Neural crest cell (in vitro differentiated cells): ENCODE measurements at regions not wholly inside any gene's neighbourhood (a gene's known extent, or its start where the extent isn't known, plus 50 kb on each side); places are given as distances from the start of the nearest gene placed in this dataset.

Experiments used
- DNase-seq: peaks from one replicate; pipeline ENCODE4 v3.0.0; 2021; ENCODE audit warnings: low read depth, mixed read lengths, low spot score
- H3K27ac Mint-ChIP-seq: one replicate; pipeline ENCODE4 v1.8.0; 2021; ENCODE audit warnings: mild to moderate bottlenecking, mixed read lengths; ENCODE audit not compliant: unreplicated experiment
- H3K27me3 Mint-ChIP-seq: 2 replicates; pipeline ENCODE4 v1.8.0; 2021; ENCODE audit warnings: low read depth, mild to moderate bottlenecking, mixed read lengths
- H3K36me3 Mint-ChIP-seq: 2 replicates; pipeline ENCODE4 v1.8.0; 2021; ENCODE audit warnings: low read depth, mild to moderate bottlenecking, mixed read lengths
- H3K4me1 Mint-ChIP-seq: 2 replicates; pipeline ENCODE4 v1.8.0; 2021; ENCODE audit warnings: mixed read lengths
- H3K4me3 Mint-ChIP-seq: one replicate; pipeline ENCODE4 v1.8.0; 2021; ENCODE audit warnings: mild to moderate bottlenecking, mixed read lengths
- H3K9me3 Mint-ChIP-seq: 2 replicates; pipeline ENCODE4 v1.8.0; 2021; ENCODE audit warnings: mixed read lengths
- TF ChIP-seq, protein P1 (sequence below): fragments of 200-600 bp; sonication (generic); conservative IDR thresholded peaks from 2 replicates; pipeline ENCODE4 v1.5.0; 2021; ENCODE audit warnings: antibody characterized with exemption, mild to moderate bottlenecking

DNA sequence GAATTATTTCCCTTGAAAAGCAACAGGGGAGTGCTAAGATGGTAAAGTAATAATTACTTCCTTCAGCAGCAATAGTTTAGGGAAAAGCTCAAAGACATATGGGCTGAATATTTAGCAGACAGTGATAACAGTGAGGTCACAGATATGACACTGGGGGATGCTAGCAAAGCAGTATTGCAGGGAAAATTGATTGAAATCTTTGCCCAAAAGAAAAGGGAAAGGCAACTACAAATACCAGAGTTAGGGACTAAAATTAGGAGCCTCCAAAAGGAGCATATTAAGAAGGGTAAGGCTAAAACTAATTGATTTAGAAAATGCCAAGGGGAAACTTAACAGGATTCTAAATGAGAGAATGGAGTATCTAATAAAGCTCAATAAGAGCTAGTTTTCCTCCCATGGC is 1191.3 kb upstream of the TENM3 start:
- Mint-ChIP-seq H3K27ac (no peak overlapping the region), H3K9me3 (no peaks in the 10 kb centered on the region)

DNA sequence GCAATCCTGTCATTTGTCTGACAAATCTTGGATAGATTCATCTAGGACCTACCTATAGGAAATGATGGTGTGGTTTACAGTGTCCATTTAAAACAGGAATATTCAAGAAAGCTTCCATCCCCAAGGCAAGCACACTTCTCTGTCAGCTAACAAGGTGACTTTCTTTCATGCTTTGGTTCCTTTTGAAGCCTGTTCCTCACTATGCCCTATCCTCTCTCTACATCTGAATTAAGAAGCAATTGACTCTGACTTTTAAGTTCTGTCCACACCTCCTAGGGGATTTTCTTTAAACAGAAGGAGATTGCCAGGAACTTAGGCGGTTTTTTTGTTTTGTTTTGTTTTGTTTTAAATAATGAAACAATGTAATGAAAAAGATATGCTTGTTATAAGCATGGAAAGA is 1181.4 kb upstream of the TENM3 start:
- no peaks in the 10 kb centered on the region for H3K36me3 Mint-ChIP-seq
- peak overlapping the region; percentile 44 for H3K27ac Mint-ChIP-seq
- H3K9me3 Mint-ChIP-seq = peaks cover 4% of the 10 kb centered on the region
- TF ChIP-seq, protein P1, sequence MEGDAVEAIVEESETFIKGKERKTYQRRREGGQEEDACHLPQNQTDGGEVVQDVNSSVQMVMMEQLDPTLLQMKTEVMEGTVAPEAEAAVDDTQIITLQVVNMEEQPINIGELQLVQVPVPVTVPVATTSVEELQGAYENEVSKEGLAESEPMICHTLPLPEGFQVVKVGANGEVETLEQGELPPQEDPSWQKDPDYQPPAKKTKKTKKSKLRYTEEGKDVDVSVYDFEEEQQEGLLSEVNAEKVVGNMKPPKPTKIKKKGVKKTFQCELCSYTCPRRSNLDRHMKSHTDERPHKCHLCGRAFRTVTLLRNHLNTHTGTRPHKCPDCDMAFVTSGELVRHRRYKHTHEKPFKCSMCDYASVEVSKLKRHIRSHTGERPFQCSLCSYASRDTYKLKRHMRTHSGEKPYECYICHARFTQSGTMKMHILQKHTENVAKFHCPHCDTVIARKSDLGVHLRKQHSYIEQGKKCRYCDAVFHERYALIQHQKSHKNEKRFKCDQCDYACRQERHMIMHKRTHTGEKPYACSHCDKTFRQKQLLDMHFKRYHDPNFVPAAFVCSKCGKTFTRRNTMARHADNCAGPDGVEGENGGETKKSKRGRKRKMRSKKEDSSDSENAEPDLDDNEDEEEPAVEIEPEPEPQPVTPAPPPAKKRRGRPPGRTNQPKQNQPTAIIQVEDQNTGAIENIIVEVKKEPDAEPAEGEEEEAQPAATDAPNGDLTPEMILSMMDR = no peak
- H3K4me3 Mint-ChIP-seq = no peak overlapping the region
- no peaks in the 10 kb centered on the region for H3K27me3 Mint-ChIP-seq
- no peak for DNase-seq
- H3K4me1 Mint-ChIP-seq = no peaks in the 10 kb centered on the region

More for the DNA sequence above, 1191.3 kb upstream of the TENM3 start:
- no peaks in the 10 kb centered on the region for H3K36me3 Mint-ChIP-seq
- H3K4me3 Mint-ChIP-seq = no peak overlapping the region
- TF ChIP-seq, protein P1 = no peak
- H3K4me1 Mint-ChIP-seq = no peaks in the 10 kb centered on the region
- no peaks in the 10 kb centered on the region for H3K27me3 Mint-ChIP-seq
- no peak for DNase-seq

DNA sequence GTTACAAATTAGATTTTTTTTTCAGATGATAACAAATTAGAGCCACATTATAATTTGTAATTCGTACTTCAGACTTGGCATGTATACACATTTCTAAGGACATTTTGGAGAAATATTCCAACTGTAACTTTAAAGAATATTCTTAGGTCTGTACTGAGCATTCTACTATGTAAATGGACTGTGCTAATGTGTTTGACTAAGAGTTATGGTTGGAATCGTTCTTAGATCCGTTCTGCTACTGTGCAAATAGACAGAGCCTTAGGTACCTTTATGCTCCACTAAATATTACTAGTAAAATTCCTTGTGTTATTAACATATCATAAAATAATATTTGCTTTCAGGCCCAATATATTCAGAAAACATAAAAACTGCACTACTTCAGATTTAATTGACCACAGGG is 1180.0 kb upstream of the TENM3 start:
- no peak for DNase-seq
- Mint-ChIP-seq H3K36me3 (no peaks in the 10 kb centered on the region), H3K4me1 (no peaks in the 10 kb centered on the region), H3K4me3 (no peak overlapping the region), H3K27ac (no peak overlapping the region), H3K27me3 (no peaks in the 10 kb centered on the region), H3K9me3 (peaks cover 5% of the 10 kb centered on the region)
- TF ChIP-seq, protein P1 = no peak

DNA sequence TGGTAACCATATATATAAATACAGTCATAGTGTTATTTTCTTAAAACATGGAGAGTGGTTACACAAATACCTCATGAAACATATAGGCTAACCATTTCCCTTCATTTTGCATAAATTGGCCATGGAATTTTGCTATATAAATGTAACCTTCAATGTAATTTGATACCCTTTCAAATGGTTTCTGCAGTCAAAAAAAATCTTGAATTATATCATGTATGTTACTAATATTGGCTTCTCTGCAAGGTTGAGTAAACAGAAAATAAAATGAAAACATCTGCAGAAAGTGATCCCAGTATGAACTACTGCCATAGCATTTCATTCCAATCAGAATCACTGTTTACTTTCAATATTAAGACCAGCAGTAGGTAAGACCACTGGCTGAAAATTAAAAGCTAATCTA is 1165.9 kb upstream of the TENM3 start:
- TF ChIP-seq, protein P1 = no peak
- no peak overlapping the region for H3K27ac Mint-ChIP-seq
- no peaks in the 10 kb centered on the region for H3K27me3 Mint-ChIP-seq
- DNase-seq = no peak
- H3K9me3 Mint-ChIP-seq = no peaks in the 10 kb centered on the region
- no peaks in the 10 kb centered on the region for H3K4me1 Mint-ChIP-seq
- no peaks in the 10 kb centered on the region for H3K36me3 Mint-ChIP-seq
- no peak overlapping the region for H3K4me3 Mint-ChIP-seq

DNA sequence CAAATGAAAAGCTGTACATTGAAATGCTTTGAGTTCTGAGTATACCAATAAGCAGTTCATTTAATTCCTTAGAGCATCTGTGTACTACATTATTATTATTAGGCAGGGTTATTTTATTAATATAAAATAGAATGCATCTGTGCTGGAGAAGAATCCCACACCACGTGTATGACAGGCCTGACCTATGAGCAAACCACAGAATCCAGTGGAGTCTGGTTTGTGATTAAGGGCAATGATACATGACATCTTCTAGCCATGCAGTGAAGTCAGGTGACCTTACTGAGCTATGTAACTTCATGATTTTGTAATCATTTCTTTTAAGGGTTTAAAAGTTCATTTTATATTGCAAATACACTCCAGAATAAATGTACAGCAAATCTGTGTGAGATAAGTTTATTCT is 1165.0 kb upstream of the TENM3 start:
- Mint-ChIP-seq H3K36me3 (no peaks in the 10 kb centered on the region), H3K27me3 (no peaks in the 10 kb centered on the region), H3K4me3 (no peak overlapping the region), H3K4me1 (no peaks in the 10 kb centered on the region), H3K27ac (no peak overlapping the region), H3K9me3 (no peaks in the 10 kb centered on the region)
- TF ChIP-seq, protein P1 = no peak
- DNase-seq = no peak
